ENCODE measurements at regions not wholly inside any gene's neighbourhood (a gene's known extent, or its start where the extent isn't known, plus 50 kb on each side); places are given as distances from the start of the nearest gene placed in this dataset.

GRCh38 chr3:126279853-126280252 is 77.4 kb downstream of the KLF15 start:
- TF ChIP-seq CTCF (IDR thresholded peaks at IDR 0.05): no peak
- no peak for TF ChIP-seq ZFX (IDR thresholded peaks at IDR 0.05; ENCODE audit: borderline replicate concordance)
